ENCODE measurements at regions not wholly inside any gene's neighbourhood (a gene's known extent, or its start where the extent isn't known, plus 50 kb on each side); places are given as distances from the start of the nearest gene placed in this dataset.

GRCh38 chr12:23342407-23342806 is 607.1 kb downstream of the SOX5 start:
- TF ChIP-seq POLR2AphosphoS5 (IDR thresholded peaks at IDR 0.05) (no peak), CTCF (IDR thresholded peaks at IDR 0.05 in 8 of 11, conservative IDR thresholded peaks at IDR 0.05 in 3 of 11) (no peak), POLR2A (IDR thresholded peaks at IDR 0.05) (no peak)

Measured in spleen (tissue), 7 donors.